ENCODE measurements at regions not wholly inside any gene's neighbourhood (a gene's known extent, or its start where the extent isn't known, plus 50 kb on each side); places are given as distances from the start of the nearest gene placed in this dataset.

GRCh38 chr12:46043972-46044520 lies 53.7 kb upstream of the SCAF11 start:
- Histone ChIP-seq H3K27ac (no peak overlapping the region), H3K36me3 (no peaks in the 10 kb centered on the region), H3K4me1 (no peaks in the 10 kb centered on the region), H3K4me3 (no peak overlapping the region), H3K27me3 (ENCODE audit: low read depth) (no peaks in the 10 kb centered on the region), H3K9me3 (peaks cover 20% of the 10 kb centered on the region)
- intact Hi-C loops (cut with DNase I): no loop called here
- DNase-seq (no peak), ATAC-seq (no peak)
- TF ChIP-seq, protein P1, sequence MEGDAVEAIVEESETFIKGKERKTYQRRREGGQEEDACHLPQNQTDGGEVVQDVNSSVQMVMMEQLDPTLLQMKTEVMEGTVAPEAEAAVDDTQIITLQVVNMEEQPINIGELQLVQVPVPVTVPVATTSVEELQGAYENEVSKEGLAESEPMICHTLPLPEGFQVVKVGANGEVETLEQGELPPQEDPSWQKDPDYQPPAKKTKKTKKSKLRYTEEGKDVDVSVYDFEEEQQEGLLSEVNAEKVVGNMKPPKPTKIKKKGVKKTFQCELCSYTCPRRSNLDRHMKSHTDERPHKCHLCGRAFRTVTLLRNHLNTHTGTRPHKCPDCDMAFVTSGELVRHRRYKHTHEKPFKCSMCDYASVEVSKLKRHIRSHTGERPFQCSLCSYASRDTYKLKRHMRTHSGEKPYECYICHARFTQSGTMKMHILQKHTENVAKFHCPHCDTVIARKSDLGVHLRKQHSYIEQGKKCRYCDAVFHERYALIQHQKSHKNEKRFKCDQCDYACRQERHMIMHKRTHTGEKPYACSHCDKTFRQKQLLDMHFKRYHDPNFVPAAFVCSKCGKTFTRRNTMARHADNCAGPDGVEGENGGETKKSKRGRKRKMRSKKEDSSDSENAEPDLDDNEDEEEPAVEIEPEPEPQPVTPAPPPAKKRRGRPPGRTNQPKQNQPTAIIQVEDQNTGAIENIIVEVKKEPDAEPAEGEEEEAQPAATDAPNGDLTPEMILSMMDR (IDR thresholded peaks at IDR 0.05): no peak

Measured in lower lobe of right lung (tissue), 2 donors.